Smooth muscle cell (in vitro differentiated cells): ENCODE measurements at regions not wholly inside any gene's neighbourhood (a gene's known extent, or its start where the extent isn't known, plus 50 kb on each side); places are given as distances from the start of the nearest gene placed in this dataset.

Source experiments
- DNase-seq: peaks from one replicate; lab custom pipeline; 2025; ENCODE audit not compliant: unreplicated experiment; lab: John Stamatoyannopoulos, UW
- H2AFZ ChIP-seq: fragments of 200-600 bp; sonication (generic); 2 replicates; pipeline ENCODE4 v1.6.0; 2016; ENCODE audit warnings: antibody characterized with exemption, low read depth, mild to moderate bottlenecking
- H3F3A ChIP-seq: fragments of 200-600 bp; sonication (generic); 2 replicates; pipeline ENCODE4 v1.6.0; 2017; ENCODE audit warnings: antibody characterized with exemption, low read depth
- H3K27ac ChIP-seq: fragments of 200-600 bp; sonication (generic); 2 replicates; pipeline ENCODE4 v1.5.1; 2016; ENCODE audit warnings: low read depth, mild to moderate bottlenecking
- H3K27me3 ChIP-seq: fragments of 200-600 bp; sonication (generic); 2 replicates; pipeline ENCODE4 v1.6.1; 2016; ENCODE audit warnings: low read depth, mild to moderate bottlenecking
- H3K36me3 ChIP-seq: fragments of 200-600 bp; sonication (generic); 2 replicates; pipeline ENCODE4 v1.5.1; 2016; ENCODE audit warnings: low read depth
- H3K4me1 ChIP-seq: fragments of 200-600 bp; sonication (generic); 2 replicates; pipeline ENCODE4 v1.5.1; 2016; ENCODE audit warnings: low read depth
- H3K4me2 ChIP-seq: fragments of 200-600 bp; sonication (generic); 2 replicates; pipeline ENCODE4 v1.6.0; 2016; ENCODE audit warnings: mild to moderate bottlenecking
- H3K4me3 ChIP-seq: fragments of 200-600 bp; sonication (generic); 2 replicates; pipeline ENCODE4 v1.5.1; 2016; ENCODE audit warnings: mild to moderate bottlenecking
- H3K79me2 ChIP-seq: fragments of 200-600 bp; sonication (generic); 2 replicates; pipeline ENCODE4 v1.6.0; 2016; ENCODE audit warnings: low read depth, mild to moderate bottlenecking
- H3K9ac ChIP-seq: fragments of 200-600 bp; sonication (generic); 2 replicates; pipeline ENCODE4 v1.6.0; 2016; ENCODE audit warnings: low read depth
- H3K9me3 ChIP-seq: fragments of 200-600 bp; sonication (generic); replicated peaks from 2 replicates; pipeline ENCODE4 v1.5.1; 2016; ENCODE audit warnings: low read depth
- H4K20me1 ChIP-seq: fragments of 200-600 bp; sonication (generic); 2 replicates; pipeline ENCODE4 v1.6.0; 2016; ENCODE audit warnings: low read depth
- WGBS: methylation state at CpG from one replicate; pipeline ENCODE4 v1.1.7; 2016; ENCODE audit warnings: low lambda C conversion rate; 5-methylcytosine and 5-hydroxymethylcytosine counted together
- TF ChIP-seq, protein P1 (sequence below): fragments of 200-600 bp; sonication (generic); IDR thresholded peaks from 2 replicates; pipeline ENCODE4 v1.5.1; 2017; ENCODE audit warnings: borderline replicate concordance, mild to moderate bottlenecking, antibody characterized with exemption; ENCODE audit not compliant: insufficient read depth, poor library complexity, severe bottlenecking

DNA sequence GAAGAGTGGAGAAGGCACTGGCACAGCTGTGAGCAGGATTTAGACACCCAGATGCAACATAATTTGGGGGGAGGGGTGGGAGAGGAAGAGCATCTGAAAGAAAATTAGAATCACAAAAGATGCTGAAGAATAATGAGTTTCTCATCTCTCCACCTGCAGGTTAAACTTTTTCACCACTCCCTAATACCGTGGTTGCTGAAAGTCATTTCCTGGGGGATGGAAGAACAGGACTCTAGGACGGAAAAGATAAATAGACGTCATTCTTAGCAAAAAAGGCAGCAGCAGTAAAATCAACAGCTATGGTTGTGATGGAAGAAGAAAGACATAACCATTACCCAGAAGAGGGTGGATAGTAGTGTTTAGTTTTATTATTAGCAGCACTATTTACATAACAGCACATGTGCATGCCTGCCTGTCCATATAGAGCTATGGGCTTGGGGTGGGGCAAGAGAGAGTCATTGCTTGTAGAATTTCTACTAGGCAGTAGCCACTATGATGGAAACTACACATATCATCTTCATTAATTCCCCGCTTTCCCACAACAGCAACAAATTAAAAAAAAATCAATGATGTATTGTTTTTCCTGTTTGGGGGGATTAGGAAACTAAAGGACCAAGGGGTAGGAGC, 212.2 kb downstream of the TRIB2 start:
- H3K9ac ChIP-seq = no peak overlapping the region
- no peaks in the 10 kb centered on the region for H4K20me1 ChIP-seq
- no peaks in the 10 kb centered on the region for H3K36me3 ChIP-seq
- H3K79me2 ChIP-seq = no peaks in the 10 kb centered on the region
- no peaks in the 10 kb centered on the region for H3K27me3 ChIP-seq
- no peaks in the 10 kb centered on the region for H3K9me3 ChIP-seq
- no peak for DNase-seq
- WGBS = 26% methylated on average over 4 of the region's 4 CpGs
- H3F3A ChIP-seq = peaks cover 22% of the 10 kb centered on the region
- H3K27ac ChIP-seq = peak overlapping the region; percentile 49
- peaks cover 21% of the 10 kb centered on the region for H3K4me1 ChIP-seq
- H3K4me2 ChIP-seq = peak overlapping the region; percentile 45
- TF ChIP-seq, protein P1, sequence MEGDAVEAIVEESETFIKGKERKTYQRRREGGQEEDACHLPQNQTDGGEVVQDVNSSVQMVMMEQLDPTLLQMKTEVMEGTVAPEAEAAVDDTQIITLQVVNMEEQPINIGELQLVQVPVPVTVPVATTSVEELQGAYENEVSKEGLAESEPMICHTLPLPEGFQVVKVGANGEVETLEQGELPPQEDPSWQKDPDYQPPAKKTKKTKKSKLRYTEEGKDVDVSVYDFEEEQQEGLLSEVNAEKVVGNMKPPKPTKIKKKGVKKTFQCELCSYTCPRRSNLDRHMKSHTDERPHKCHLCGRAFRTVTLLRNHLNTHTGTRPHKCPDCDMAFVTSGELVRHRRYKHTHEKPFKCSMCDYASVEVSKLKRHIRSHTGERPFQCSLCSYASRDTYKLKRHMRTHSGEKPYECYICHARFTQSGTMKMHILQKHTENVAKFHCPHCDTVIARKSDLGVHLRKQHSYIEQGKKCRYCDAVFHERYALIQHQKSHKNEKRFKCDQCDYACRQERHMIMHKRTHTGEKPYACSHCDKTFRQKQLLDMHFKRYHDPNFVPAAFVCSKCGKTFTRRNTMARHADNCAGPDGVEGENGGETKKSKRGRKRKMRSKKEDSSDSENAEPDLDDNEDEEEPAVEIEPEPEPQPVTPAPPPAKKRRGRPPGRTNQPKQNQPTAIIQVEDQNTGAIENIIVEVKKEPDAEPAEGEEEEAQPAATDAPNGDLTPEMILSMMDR = no peak
- H3K4me3 ChIP-seq = no peak overlapping the region
- H2AFZ ChIP-seq = no peak overlapping the region

DNA sequence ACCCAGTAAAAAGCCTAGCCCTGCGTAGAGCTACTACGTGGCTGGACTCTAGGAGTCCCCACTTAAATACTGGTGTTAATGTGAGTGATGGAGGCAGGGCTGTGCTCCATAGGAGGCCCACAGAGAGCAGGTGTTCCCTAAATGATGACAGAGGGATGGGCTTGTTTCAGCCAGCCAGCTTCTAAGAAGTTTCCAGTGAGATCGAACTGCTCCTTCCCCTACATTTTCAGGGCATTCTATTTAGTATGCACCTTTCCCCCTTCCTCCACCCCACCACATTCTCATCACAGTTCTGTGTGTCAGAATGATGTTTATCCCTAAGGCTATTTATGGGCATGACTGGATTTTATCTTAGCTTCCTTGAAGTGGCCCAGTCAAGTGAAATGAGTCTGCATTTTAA, 213.0 kb downstream of the TRIB2 start:
- Histone ChIP-seq H3K9ac (no peak overlapping the region), H4K20me1 (no peaks in the 10 kb centered on the region), H3K79me2 (no peaks in the 10 kb centered on the region), H3K27me3 (no peaks in the 10 kb centered on the region), H2AFZ (no peak overlapping the region), H3K4me1 (peaks cover 21% of the 10 kb centered on the region), H3K4me3 (no peak overlapping the region), H3K36me3 (no peaks in the 10 kb centered on the region), H3K27ac (no peak overlapping the region), H3K9me3 (no peaks in the 10 kb centered on the region), H3K4me2 (peak overlapping the region; percentile 36), H3F3A (peaks cover 22% of the 10 kb centered on the region)
- 49% methylated on average over 3 of the region's 3 CpGs for WGBS
- TF ChIP-seq, protein P1 = no peak
- DNase-seq = no peak

DNA sequence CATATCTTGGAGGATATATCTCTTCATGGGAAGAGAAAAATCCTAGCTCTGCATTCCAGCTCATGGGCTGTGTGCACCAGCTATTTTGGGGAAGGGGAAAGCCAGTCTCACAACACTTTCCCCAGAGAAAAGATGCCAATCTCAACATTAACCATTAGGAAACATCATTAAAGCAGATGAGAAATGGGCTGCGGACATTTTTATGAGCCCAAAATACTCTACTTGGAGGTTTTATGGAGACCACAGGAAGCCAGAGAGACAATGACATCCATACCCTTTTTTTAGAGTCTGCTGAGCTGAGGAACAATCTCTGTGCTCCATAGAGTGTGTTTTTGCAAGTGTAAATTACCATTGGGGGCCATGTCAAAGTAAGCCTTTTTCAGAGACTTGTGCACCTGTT, 213.7 kb downstream of the TRIB2 start:
- Histone ChIP-seq H3K4me3 (no peak overlapping the region), H3K4me2 (peak overlapping the region; percentile 36), H3K27ac (no peak overlapping the region), H3F3A (peaks cover 22% of the 10 kb centered on the region), H4K20me1 (no peaks in the 10 kb centered on the region), H3K9me3 (no peaks in the 10 kb centered on the region), H2AFZ (no peak overlapping the region), H3K4me1 (peaks cover 21% of the 10 kb centered on the region), H3K27me3 (no peaks in the 10 kb centered on the region), H3K79me2 (no peaks in the 10 kb centered on the region), H3K36me3 (no peaks in the 10 kb centered on the region), H3K9ac (no peak overlapping the region)
- DNase-seq = no peak
- WGBS = 4% methylated on average over 1 of the region's 1 CpG
- TF ChIP-seq, protein P1 = no peak

DNA sequence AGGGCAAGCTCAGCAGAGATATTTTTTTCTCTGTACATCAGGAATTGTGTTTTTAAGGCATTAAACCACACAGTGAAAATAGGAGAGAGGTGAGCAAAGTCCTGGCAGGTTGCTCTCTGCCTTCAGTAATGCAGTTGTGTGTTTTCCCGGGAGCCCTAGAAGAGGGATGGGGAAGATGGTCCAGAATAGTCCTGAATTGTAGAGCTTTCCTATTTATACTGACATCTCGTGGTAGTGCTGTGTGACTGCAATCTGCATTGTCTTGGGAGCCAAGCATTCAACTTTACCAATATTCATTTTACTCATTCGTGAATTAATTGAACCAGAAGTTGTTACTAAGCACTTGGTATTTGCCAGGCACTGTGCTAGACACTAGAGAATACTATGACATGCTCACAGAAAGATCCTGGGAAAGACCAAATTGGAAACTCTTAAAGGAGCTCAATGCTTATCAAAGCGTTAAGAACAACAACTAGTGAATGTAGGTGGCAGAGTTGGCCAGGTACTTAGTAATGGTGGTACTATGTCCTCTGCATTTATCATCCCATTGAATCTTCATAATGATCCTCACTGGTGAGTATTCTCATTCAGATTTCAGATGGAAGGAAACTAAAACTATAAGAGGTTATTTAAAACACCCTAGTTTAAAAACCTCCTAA, 214.6 kb downstream of the TRIB2 start:
- Histone ChIP-seq H3K27ac (no peak overlapping the region), H3K9me3 (no peaks in the 10 kb centered on the region), H3K4me2 (no peak overlapping the region), H3K79me2 (no peaks in the 10 kb centered on the region), H3K36me3 (no peaks in the 10 kb centered on the region), H3K27me3 (no peaks in the 10 kb centered on the region), H3K4me1 (peaks cover 21% of the 10 kb centered on the region), H3K9ac (no peak overlapping the region), H3F3A (peaks cover 22% of the 10 kb centered on the region), H2AFZ (no peak overlapping the region), H4K20me1 (no peaks in the 10 kb centered on the region), H3K4me3 (no peak overlapping the region)
- no peak for DNase-seq
- TF ChIP-seq, protein P1 = peak; percentile 80
- 26% methylated on average over 4 of the region's 4 CpGs for WGBS
